Prostate gland (tissue), 2 donors: ENCODE measurements at regions not wholly inside any gene's neighbourhood (a gene's known extent, or its start where the extent isn't known, plus 50 kb on each side); places are given as distances from the start of the nearest gene placed in this dataset.
A peak's percentile ranks its signal among the peaks of the same experiment; 100 is the strongest.

Experiments used
- DNase-seq: peaks from one replicate; pipeline ENCODE4 v3.0.0-alpha.2; 2019; ENCODE audit warnings: low spot score
- H3K27ac ChIP-seq, 2 donors: fragments of 200-600 bp; sonication (generic); 2 replicates each; pipeline ENCODE4 v1.5.1; 2017 to 2019
- H3K27me3 ChIP-seq: fragments of 200-600 bp; sonication (generic); replicated peaks from 2 replicates; pipeline ENCODE4 v1.5.1; 2019; ENCODE audit not compliant: insufficient read depth
- H3K36me3 ChIP-seq, 2 donors: fragments of 200-600 bp; sonication (generic); 1 replicate in 1 of 2; 2 replicates in 1 of 2; pipeline versions ENCODE4 v1.5.1 to v1.8.1; 2017 to 2019
- H3K4me1 ChIP-seq: fragments of 200-600 bp; sonication (generic); replicated peaks from 2 replicates; pipeline ENCODE4 v1.5.1; 2019
- H3K4me3 ChIP-seq, 2 donors: fragments of 200-600 bp; sonication (generic); 2 replicates each; pipeline ENCODE4 v1.5.1; 2017 to 2019
- H3K9me3 ChIP-seq: fragments of 200-600 bp; sonication (generic); 2 replicates; pipeline ENCODE4 v1.5.1; 2017
- POLR2A ChIP-seq: fragments of 450-650 bp; IDR thresholded peaks from one replicate; pipeline ENCODE4 v1.6.1; 2016; ENCODE audit warnings: antibody characterized with exemption, mild to moderate bottlenecking
- POLR2AphosphoS5 ChIP-seq: sonication (generic); formaldehyde crosslinking; IDR thresholded peaks from one replicate; pipeline ENCODE4 v1.6.1; 2017; ENCODE audit warnings: antibody characterized with exemption
- WGBS: methylation state at CpG from one replicate; pipeline ENCODE4 v1.1.5; 2018; 5-methylcytosine and 5-hydroxymethylcytosine counted together
- intact Hi-C: fragments of 100-400 bp; cut with DNase I; formaldehyde crosslinking; loops from one replicate; pipeline ENCODE4 v1.14.2; 2022
- TF ChIP-seq, protein P1 (sequence below), 4 experiments: fragments of 200-600 bp in 2 of 4; fragments of 450-650 bp in 2 of 4; sonication (generic) in 2 of 4; IDR thresholded peaks; 1 replicate in 3 of 4; 2 replicates in 1 of 4; pipeline ENCODE4 v1.5.1; 2016 to 2019; ENCODE audit warnings: antibody characterized with exemption in 4 of 4, mild to moderate bottlenecking in 2 of 4, moderate library complexity in 2 of 4

DNA sequence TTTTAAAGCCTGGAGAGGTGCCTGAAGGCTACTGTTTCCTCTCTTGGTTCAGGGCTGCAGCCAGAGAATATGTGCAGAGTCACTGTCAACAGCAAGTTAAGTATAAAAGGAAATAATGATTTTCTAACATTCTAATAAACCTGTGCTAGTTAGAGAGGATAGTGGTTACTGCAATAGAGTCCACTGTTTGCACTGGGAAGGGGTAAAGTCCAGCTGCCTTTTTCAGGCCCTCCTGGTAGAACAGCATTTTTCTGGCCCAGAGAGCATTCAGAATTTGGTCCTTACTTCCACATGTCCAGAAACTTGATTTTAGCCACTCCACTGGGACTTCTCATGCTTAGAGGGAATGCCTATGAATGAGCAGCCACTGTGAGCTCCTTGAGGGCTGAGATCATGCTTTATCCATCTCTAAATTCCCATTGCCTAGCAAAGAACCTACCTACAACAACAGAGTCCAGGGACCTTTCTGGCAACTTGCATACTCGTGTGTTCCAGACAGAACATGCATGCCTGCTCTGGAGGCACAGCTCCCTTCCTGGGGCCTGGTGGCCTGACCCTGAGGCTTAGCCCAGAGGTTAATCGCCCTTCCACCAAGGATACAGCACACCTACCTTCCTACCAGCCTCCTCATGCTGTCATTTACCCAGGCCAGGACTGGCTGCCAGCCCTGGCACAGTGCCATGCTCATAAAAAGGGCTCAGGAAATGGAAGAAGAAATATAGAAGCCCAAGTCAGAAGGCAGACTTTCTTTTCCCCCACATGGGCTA, 50.3 kb upstream of the ATP13A3 start:
- intact Hi-C loops, result no loop called here
- peak overlapping the region; percentile 15 to 27 for H3K27ac ChIP-seq
- no peaks in the 10 kb centered on the region for H3K36me3 ChIP-seq
- no peak overlapping the region for H3K4me3 ChIP-seq
- peak; percentile 83 for DNase-seq
- TF ChIP-seq, protein P1, sequence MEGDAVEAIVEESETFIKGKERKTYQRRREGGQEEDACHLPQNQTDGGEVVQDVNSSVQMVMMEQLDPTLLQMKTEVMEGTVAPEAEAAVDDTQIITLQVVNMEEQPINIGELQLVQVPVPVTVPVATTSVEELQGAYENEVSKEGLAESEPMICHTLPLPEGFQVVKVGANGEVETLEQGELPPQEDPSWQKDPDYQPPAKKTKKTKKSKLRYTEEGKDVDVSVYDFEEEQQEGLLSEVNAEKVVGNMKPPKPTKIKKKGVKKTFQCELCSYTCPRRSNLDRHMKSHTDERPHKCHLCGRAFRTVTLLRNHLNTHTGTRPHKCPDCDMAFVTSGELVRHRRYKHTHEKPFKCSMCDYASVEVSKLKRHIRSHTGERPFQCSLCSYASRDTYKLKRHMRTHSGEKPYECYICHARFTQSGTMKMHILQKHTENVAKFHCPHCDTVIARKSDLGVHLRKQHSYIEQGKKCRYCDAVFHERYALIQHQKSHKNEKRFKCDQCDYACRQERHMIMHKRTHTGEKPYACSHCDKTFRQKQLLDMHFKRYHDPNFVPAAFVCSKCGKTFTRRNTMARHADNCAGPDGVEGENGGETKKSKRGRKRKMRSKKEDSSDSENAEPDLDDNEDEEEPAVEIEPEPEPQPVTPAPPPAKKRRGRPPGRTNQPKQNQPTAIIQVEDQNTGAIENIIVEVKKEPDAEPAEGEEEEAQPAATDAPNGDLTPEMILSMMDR (IDR thresholded peaks at IDR 0.05), result no peak
- no peak for TF ChIP-seq POLR2A
- peak; percentile 55 for TF ChIP-seq POLR2AphosphoS5
- H3K27me3 ChIP-seq, result no peaks in the 10 kb centered on the region
- 28% methylated on average over 2 of the region's 2 CpGs for WGBS
- H3K4me1 ChIP-seq, result peaks cover 3% of the 10 kb centered on the region
- H3K9me3 ChIP-seq, result no peaks in the 10 kb centered on the region
